ENCODE measurements at regions not wholly inside any gene's neighbourhood (a gene's known extent, or its start where the extent isn't known, plus 50 kb on each side); places are given as distances from the start of the nearest gene placed in this dataset.
"Not testable (repeated sequence)": the region's sequence is repeated elsewhere in the genome, so short reads cannot be mapped to it uniquely, and the experiment has no call there.

- DNase-seq (ENCODE audit: low read depth) = peak; percentile 31
Observed at GRCh38 chr2:180604077-180604476, 376.3 kb upstream of the UBE2E3 start.

- no peak for DNase-seq (ENCODE audit: low read depth)
Observed at GRCh38 chr2:180601016-180601415, 379.4 kb upstream of the UBE2E3 start.

DNA sequence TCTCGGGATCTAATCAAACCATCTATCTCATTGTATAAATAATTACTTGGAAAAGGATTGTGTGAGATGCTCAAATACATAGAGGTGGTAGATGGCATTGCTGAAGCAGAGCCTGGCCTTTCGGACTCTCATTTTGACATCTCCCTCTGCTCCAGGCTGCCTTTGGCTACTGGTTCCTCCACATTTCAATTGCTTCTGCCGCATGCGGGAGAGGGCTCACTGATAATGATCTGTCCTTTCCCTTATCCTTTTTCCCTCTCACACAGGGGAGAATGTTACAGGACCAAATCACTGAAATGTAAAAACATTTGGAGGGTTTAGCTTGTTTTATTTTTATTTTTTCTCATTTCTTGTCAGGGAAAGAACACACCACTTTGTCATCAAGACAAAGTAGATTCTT is 380.6 kb upstream of the UBE2E3 start:
- no peak for DNase-seq (ENCODE audit: low read depth)

DNA sequence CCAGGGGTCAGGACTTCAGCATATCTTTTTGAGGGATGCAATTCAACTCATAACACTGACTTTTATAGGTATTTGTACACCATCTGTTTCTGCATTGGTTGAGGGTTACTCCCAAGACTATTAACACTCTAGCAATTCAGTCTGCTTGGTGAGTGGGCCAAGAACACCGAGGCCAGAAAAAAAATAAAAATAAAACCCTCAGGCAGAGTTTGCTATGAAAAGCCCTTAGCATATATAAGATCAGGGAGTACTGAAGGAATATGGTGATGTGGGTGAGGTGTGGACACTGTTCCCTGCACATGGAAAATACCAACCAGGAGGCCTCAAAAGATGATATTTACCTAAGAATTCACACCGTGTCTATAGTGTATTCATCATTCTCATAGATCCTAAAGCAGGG is 383.2 kb upstream of the UBE2E3 start:
- no peak for DNase-seq (ENCODE audit: low read depth)

DNA sequence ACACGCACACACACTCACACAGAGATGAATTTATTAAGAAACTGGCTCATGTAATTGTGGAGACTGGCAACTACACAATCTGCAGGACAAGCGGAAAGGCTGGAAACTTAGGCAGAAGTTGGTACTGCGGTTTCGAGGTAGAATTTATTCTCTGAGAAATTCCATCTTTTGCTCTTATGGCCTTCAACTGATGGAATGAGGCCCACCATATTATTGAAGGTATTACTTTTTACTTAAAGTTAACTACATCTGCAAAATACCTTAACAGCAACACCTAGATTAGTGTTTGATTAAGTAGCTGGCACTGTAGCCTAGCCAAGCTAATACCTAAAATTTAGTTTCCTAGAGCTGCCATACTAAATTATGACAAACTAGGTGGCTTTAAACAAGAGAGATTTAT is 384.0 kb upstream of the UBE2E3 start:
- no peak for DNase-seq (ENCODE audit: low read depth)

DNA sequence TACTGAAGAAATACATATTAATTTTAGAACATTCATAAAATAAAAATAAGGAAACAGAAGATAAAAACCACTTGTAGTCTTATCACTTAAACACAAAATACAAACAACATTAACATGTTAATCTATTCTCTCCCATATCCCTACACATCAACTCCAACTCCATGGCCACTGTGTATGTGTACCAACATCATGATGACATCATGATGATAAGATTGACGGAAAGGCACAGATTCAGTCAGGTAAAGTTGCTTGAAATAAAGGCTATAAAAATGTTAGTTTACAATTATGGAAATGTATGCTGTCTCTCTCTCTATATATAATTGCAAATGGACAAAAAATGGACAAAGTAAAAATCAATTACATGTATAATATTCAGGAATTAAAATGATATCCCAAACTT is 388.5 kb upstream of the UBE2E3 start:
- no peak for DNase-seq (ENCODE audit: low read depth)

GRCh38 chr2:180591093-180591781 is 389.2 kb upstream of the UBE2E3 start:
- DNase-seq (ENCODE audit: low read depth) = not testable (repeated sequence)

- DNase-seq (ENCODE audit: low read depth) = no peak
Observed at GRCh38 chr2:180583441-180584140, 396.8 kb upstream of the UBE2E3 start.

GRCh38 chr2:180579388-180579787 is 401.0 kb upstream of the UBE2E3 start:
- no peak for DNase-seq (ENCODE audit: low read depth)

DNA sequence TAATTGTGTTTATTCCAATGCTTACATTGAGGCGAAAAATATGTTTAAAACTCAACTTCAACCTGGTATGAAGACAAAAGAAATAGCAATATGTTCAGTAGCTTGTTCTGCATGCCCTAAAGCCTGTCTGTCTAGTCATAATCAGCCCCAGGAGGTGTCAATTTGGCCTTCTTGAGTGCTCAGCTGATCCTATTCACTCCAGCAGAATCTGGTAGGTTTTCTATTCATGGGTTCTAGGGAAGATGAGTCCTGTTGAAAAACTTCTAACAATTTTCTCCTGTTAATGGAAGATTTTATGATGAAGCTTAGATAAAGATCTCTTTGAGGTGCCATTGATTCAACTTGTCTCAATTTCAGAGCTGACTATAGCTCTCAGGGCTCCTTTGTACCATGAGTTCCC is 402.0 kb upstream of the UBE2E3 start:
- peak; percentile 35 for DNase-seq (ENCODE audit: low read depth)

DNA sequence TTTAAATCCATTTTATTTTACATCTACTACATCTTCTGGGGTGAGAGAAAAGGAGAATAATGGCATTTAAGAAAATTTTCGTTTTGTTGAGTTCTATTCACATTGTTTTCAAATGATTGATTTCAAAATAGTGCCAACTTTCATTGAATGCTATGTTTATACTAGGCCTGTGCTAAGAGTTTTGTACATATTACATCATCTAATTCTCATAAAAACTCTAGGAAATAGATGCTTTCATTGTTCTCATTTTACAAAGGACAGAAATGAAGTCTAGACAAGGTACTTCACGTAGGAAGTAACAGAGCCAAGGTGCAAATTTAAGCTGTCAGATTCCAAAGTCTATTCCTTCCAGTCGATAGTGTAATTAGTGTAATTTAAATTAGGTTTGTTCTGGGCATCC is 402.8 kb upstream of the UBE2E3 start:
- no peak for DNase-seq (ENCODE audit: low read depth)

DNA sequence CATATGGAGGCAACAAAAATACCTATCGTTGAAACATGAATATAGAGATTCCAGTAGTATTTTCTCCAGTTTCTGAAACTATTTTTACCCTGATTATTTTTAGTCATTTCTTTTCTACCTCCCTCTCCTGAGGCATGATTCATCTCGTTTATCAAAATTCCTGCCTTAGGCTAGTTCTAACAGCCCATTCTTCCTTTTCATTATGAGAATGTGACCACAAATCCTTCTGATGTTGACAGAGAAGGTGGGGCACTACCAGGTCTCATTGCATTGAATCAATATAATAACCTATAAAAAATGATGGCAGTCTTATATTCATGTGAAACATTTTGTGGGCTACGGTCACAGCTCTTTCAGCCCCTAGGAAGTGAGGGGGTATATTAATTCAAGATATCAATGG is 406.5 kb upstream of the UBE2E3 start:
- peak; percentile 58 for DNase-seq (ENCODE audit: low read depth)

DNA sequence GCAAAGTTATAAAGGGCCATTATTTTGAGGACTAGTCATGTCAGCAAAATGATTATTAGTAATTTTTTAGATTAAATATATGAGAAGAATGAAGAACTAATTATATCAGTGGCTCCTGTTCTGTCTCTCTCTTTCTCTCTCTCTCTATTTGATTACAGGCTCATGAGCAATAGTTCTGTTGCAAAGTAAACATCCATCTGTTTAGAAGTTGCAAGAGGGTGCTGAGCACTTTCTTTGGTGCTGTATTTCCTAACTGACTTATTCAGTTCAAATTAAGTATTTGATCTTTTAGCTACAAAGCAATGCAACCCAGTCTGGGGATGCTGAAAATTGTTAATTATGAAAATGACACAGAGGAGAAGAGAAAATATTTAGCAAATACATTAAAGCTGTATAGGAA is 408.1 kb upstream of the UBE2E3 start:
- DNase-seq (ENCODE audit: low read depth) = no peak

- DNase-seq (ENCODE audit: low read depth) = peak; percentile 80
Observed at GRCh38 chr2:180571559-180571958, 408.8 kb upstream of the UBE2E3 start.

DNA sequence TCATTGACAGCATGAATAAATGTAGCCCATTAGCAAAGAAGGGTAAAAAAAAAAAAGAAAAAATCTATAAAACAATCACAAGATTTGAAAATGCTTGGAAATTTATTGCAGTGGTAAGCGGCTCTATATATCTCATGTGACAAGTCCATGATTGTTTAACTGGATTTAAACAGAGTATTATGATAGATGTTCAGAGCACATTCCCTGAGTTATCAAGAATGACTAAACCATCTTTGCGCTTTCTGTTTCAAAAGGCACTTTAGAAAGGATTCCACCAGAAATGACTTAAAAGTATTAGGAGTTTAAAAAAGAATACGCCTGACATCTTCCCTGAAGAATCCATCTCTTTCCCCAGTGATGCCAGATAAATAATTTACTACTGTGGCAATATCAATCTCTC is 409.5 kb upstream of the UBE2E3 start:
- DNase-seq (ENCODE audit: low read depth) = peak; percentile 3

DNA sequence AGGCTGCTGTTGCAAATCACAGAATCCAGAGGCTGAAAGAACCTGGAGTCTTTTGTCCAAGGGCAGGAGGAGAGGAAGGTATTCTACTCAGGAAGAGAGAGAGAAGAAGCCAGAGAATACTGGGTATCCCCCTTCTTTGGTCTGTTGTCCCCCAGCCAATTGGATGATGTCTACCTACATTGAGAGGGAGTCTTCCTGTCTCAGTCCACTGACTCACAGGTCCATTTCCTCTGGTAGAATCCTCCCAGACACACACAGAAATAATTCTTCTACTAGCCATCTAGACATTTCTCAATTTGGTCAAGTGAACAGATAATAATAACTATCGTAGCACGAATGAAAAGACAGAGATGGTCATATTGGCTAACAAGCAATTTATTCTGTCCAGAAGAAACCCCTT is 416.4 kb upstream of the UBE2E3 start:
- DNase-seq (ENCODE audit: low read depth) = no peak

- DNase-seq (ENCODE audit: low read depth) = no peak
Observed at GRCh38 chr2:180562378-180562777, 418.0 kb upstream of the UBE2E3 start.

GRCh38 chr2:180559771-180560170 is 420.6 kb upstream of the UBE2E3 start:
- no peak for DNase-seq (ENCODE audit: low read depth)

- no peak for DNase-seq (ENCODE audit: low read depth)
Observed at GRCh38 chr2:180559038-180559437, 421.4 kb upstream of the UBE2E3 start.

- DNase-seq (ENCODE audit: low read depth) = no peak
Observed at GRCh38 chr2:180555391-180555965, 424.9 kb upstream of the UBE2E3 start.

- no peak for DNase-seq (ENCODE audit: low read depth)
Observed at GRCh38 chr2:180554330-180554729, 426.1 kb upstream of the UBE2E3 start.

GRCh38 chr2:180553094-180553715 is 427.2 kb upstream of the UBE2E3 start:
- DNase-seq (ENCODE audit: low read depth) = no peak

- DNase-seq (ENCODE audit: low read depth) = no peak
Observed at GRCh38 chr2:180542511-180542910, 437.9 kb upstream of the UBE2E3 start.
